ENCODE measurements at regions not wholly inside any gene's neighbourhood (a gene's known extent, or its start where the extent isn't known, plus 50 kb on each side); places are given as distances from the start of the nearest gene placed in this dataset.

- DNase-seq: no peak
Observed at GRCh38 chr19:33900817-33901216, 104.1 kb downstream of the KCTD15 start.

GRCh38 chr19:33902395-33902794, 105.7 kb downstream of the KCTD15 start:
- no peak for DNase-seq

- DNase-seq: no peak
Observed at GRCh38 chr19:33902802-33903488, 106.3 kb downstream of the KCTD15 start.

GRCh38 chr19:33903489-33903850, 106.8 kb downstream of the KCTD15 start:
- DNase-seq: no peak

GRCh38 chr19:33904681-33905080, 108.0 kb downstream of the KCTD15 start:
- no peak for DNase-seq

- no peak for DNase-seq
Observed at GRCh38 chr19:33905473-33905936, 108.8 kb downstream of the KCTD15 start.

GRCh38 chr19:33905937-33906577, 109.4 kb downstream of the KCTD15 start:
- DNase-seq: no peak

GRCh38 chr19:33906578-33907335, 110.1 kb downstream of the KCTD15 start:
- no peak for DNase-seq

- no peak for DNase-seq
Observed at GRCh38 chr19:33910922-33911321, 114.3 kb downstream of the KCTD15 start.

- DNase-seq: no peak
Observed at GRCh38 chr19:33914599-33914998, 117.9 kb downstream of the KCTD15 start.

GRCh38 chr19:33916792-33917191, 120.1 kb downstream of the KCTD15 start:
- DNase-seq: no peak

- no peak for DNase-seq
Observed at GRCh38 chr19:33919291-33919690, 122.6 kb downstream of the KCTD15 start.

- DNase-seq: no peak
Observed at GRCh38 chr19:33921165-33921564, 124.5 kb downstream of the KCTD15 start.

- no peak for DNase-seq
Observed at GRCh38 chr19:33926306-33926705, 129.6 kb downstream of the KCTD15 start.

GRCh38 chr19:33927789-33928457, 131.3 kb downstream of the KCTD15 start:
- no peak for DNase-seq

- no peak for DNase-seq
Observed at GRCh38 chr19:33928458-33928950, 131.8 kb downstream of the KCTD15 start.

GRCh38 chr19:33933931-33934330, 137.3 kb downstream of the KCTD15 start:
- DNase-seq: no peak

- DNase-seq: no peak
Observed at GRCh38 chr19:33938821-33939220, 142.2 kb downstream of the KCTD15 start.

- no peak for DNase-seq
Observed at GRCh38 chr19:33941133-33941532, 144.5 kb downstream of the KCTD15 start.

GRCh38 chr19:33946535-33947264, 150.0 kb downstream of the KCTD15 start:
- DNase-seq: no peak

- no peak for DNase-seq
Observed at GRCh38 chr19:33947265-33947964, 150.7 kb downstream of the KCTD15 start.

Measured in NCI-H345 (cell line).